ENCODE measurements at regions not wholly inside any gene's neighbourhood (a gene's known extent, or its start where the extent isn't known, plus 50 kb on each side); places are given as distances from the start of the nearest gene placed in this dataset.

GRCh38 chr16:51722467-51722866 is 571.4 kb upstream of the SALL1 start:
- no peak for DNase-seq (ENCODE audit: low spot score in 2 of 2)
- no peaks in the 10 kb centered on the region for H3K36me3 Mint-ChIP-seq
- no peak overlapping the region for H3K27ac Mint-ChIP-seq
- ATAC-seq, result no peak
- H3K9me3 Mint-ChIP-seq, result peaks cover 6 to 19% of the 10 kb centered on the region in 2 donors

DNA sequence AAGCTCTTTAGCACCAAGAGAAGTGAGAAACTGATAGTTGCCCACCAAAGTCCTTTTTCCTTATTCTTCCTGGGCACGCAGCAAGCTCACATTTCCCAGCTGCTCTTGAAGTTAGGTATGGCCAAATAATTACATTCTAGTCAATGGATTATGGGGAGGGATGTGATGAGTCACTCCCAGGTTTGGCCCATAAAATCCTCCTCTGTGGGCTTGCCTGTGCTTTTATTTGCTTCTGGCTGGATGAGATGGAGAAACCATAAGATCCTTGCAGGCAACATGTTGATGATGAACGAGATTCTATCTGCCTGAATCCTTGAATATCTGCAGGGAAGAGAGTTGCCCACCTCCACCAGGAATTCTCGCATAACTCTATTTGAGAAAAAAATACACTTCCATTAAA is 568.3 kb upstream of the SALL1 start:
- H3K9me3 Mint-ChIP-seq, result peaks cover 12 to 14% of the 10 kb centered on the region in 2 donors
- DNase-seq (ENCODE audit: low spot score in 2 of 2) (no peak), ATAC-seq (no peak)
- no peaks in the 10 kb centered on the region for H3K36me3 Mint-ChIP-seq
- H3K27ac Mint-ChIP-seq, result no peak overlapping the region

GRCh38 chr16:51716195-51716594 is 565.1 kb upstream of the SALL1 start:
- DNase-seq (ENCODE audit: low spot score in 2 of 2) (no peak), ATAC-seq (no peak)
- Mint-ChIP-seq H3K9me3 (peaks cover 17 to 24% of the 10 kb centered on the region in 2 donors), H3K27ac (no peak overlapping the region), H3K36me3 (peaks cover 0 to 5% of the 10 kb centered on the region in 2 donors)

DNA sequence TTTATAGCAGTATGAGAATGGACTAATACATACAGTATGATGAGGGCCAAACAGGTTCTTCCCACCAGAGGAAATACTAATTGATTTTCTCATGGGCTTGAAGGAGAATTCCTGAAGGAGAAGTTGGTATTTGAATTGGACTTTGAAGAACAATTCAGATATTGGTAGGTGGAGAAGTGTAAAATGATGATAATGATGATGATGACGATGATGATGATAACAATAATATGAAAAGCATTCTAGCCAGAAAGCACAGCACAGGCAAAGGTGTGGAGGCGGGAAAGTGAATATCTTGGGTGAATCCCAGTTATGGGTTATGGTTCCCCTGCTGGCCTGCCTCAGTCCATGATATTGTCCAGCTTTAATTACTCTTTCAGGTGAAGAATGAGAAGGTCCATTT is 562.4 kb upstream of the SALL1 start:
- no peak for ATAC-seq
- DNase-seq (ENCODE audit: low spot score in 2 of 2), result no peak
- Mint-ChIP-seq H3K27ac (no peak overlapping the region), H3K36me3 (peaks cover 0 to 5% of the 10 kb centered on the region in 2 donors), H3K9me3 (peaks cover 26 to 27% of the 10 kb centered on the region in 2 donors)

- DNase-seq (ENCODE audit: low spot score in 2 of 2) (no peak), ATAC-seq (no peak)
- Mint-ChIP-seq H3K36me3 (peaks cover 8 to 11% of the 10 kb centered on the region in 2 donors), H3K9me3 (peaks cover 25 to 32% of the 10 kb centered on the region in 2 donors), H3K27ac (no peak overlapping the region)
Measured at GRCh38 chr16:51710905-51711563, 560.0 kb upstream of the SALL1 start.

DNA sequence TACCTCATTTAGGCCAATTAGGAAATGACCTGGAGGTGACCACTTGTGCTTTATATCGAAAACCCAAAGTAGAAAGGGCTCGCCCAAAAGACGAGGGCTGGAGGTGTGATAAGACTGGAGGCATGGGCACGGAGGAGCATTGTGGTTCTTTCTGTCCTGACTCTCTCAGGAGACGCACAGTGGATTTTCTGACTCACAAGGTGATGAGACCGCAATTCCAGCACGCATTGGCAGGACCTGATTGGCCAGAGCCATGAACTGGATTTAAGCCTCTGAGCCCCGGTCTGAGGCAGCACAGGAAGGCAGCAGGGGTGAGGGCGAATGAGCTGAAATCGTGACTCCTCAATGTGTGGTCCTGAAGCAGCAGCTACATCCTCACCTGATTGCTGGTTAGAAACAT is 559.1 kb upstream of the SALL1 start:
- H3K9me3 Mint-ChIP-seq, result peaks cover 21 to 32% of the 10 kb centered on the region in 2 donors
- H3K36me3 Mint-ChIP-seq, result peaks cover 8 to 11% of the 10 kb centered on the region in 2 donors
- ATAC-seq (no peak), DNase-seq (ENCODE audit: low spot score in 2 of 2) (no peak)
- no peak overlapping the region for H3K27ac Mint-ChIP-seq

GRCh38 chr16:51708861-51709260 is 557.8 kb upstream of the SALL1 start:
- ATAC-seq, result no peak
- Mint-ChIP-seq H3K9me3 (peaks cover 28 to 38% of the 10 kb centered on the region in 2 donors), H3K36me3 (peaks cover 8 to 19% of the 10 kb centered on the region in 2 donors), H3K27ac (no peak overlapping the region)
- no peak for DNase-seq (ENCODE audit: low spot score in 2 of 2)

DNA sequence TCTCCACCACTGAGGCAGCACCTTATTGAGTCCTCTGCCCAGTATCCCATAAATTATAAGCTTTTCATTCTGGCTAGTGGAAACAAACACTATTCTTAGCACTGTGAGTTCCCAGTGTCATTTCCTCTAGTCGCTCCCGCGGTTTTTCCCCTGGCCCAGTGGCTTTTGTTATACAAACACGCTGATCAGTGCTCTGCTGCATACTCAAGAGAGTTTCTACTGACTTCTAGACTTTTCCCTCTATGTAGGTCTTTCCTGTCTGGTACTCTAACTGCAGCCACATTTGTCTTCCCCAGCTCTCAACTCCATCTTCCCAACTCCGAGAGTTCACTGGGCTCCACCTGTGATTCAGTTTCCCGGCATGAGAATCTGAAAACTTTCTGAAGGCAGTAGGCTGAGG is 556.6 kb upstream of the SALL1 start:
- DNase-seq (ENCODE audit: low spot score in 2 of 2) (no peak), ATAC-seq (no peak)
- H3K27ac Mint-ChIP-seq, result no peak overlapping the region

GRCh38 chr16:51705142-51705541 is 554.1 kb upstream of the SALL1 start:
- peaks cover 27 to 33% of the 10 kb centered on the region in 2 donors for H3K9me3 Mint-ChIP-seq
- no peak overlapping the region for H3K27ac Mint-ChIP-seq
- peaks cover 8 to 18% of the 10 kb centered on the region in 2 donors for H3K36me3 Mint-ChIP-seq
- ATAC-seq, result no peak
- no peak for DNase-seq (ENCODE audit: low spot score in 2 of 2)

More for the DNA sequence above, 556.6 kb upstream of the SALL1 start:
- Mint-ChIP-seq H3K9me3 (peaks cover 24 to 33% of the 10 kb centered on the region in 2 donors), H3K36me3 (peaks cover 8 to 18% of the 10 kb centered on the region in 2 donors)

GRCh38 chr16:51701025-51701424 is 550.0 kb upstream of the SALL1 start:
- Mint-ChIP-seq H3K27ac (no peak overlapping the region), H3K36me3 (peaks cover 0 to 11% of the 10 kb centered on the region in 2 donors), H3K9me3 (peaks cover 21 to 32% of the 10 kb centered on the region in 2 donors)
- DNase-seq (ENCODE audit: low spot score in 2 of 2) (no peak), ATAC-seq (no peak)

- Mint-ChIP-seq H3K9me3 (peaks cover 25 to 29% of the 10 kb centered on the region in 2 donors), H3K27ac (no peak overlapping the region), H3K36me3 (peaks cover 0 to 11% of the 10 kb centered on the region in 2 donors)
- no peak for ATAC-seq
- DNase-seq (ENCODE audit: low spot score in 2 of 2), result no peak
Measured at GRCh38 chr16:51699686-51700396, 548.8 kb upstream of the SALL1 start.

GRCh38 chr16:51698647-51699046 is 547.6 kb upstream of the SALL1 start:
- peaks cover 0 to 1% of the 10 kb centered on the region in 2 donors for H3K36me3 Mint-ChIP-seq
- peaks cover 22 to 26% of the 10 kb centered on the region in 2 donors for H3K9me3 Mint-ChIP-seq
- DNase-seq (ENCODE audit: low spot score in 2 of 2) (no peak), ATAC-seq (no peak)
- H3K27ac Mint-ChIP-seq, result no peak overlapping the region

DNA sequence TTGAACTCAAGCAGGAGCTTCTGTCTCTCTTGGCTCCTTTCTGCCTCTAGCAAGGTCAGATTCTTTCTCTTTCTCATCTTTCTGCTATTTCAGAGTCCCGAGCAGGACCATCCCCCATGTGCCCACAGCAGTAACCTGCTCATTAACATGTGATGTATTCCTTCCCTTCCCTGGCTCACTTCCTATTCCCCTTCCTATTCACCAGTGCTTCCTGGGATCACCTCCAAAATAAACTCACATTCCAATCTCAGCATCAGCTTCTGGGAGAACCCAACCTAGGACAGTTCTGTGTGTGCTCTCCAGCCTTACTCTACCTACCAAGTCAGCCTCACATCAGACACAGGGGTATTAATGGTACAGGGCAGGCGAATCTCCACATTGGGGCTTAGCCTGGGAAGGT is 546.4 kb upstream of the SALL1 start:
- ATAC-seq (no peak), DNase-seq (ENCODE audit: low spot score in 2 of 2) (no peak)
- H3K9me3 Mint-ChIP-seq, result peaks cover 25 to 29% of the 10 kb centered on the region in 2 donors
- no peaks in the 10 kb centered on the region for H3K36me3 Mint-ChIP-seq
- H3K27ac Mint-ChIP-seq, result no peak overlapping the region

- no peak overlapping the region for H3K27ac Mint-ChIP-seq
- DNase-seq (ENCODE audit: low spot score in 2 of 2), result no peak
- H3K9me3 Mint-ChIP-seq, result peaks cover 25 to 29% of the 10 kb centered on the region in 2 donors
- no peaks in the 10 kb centered on the region for H3K36me3 Mint-ChIP-seq
- ATAC-seq, result no peak
Measured at GRCh38 chr16:51696376-51696775, 545.3 kb upstream of the SALL1 start.

- DNase-seq (ENCODE audit: low spot score in 2 of 2), result no peak
- no peak for ATAC-seq
- no peak overlapping the region for H3K27ac Mint-ChIP-seq
- H3K9me3 Mint-ChIP-seq, result peaks cover 25 to 30% of the 10 kb centered on the region in 2 donors
- peaks cover 0 to 5% of the 10 kb centered on the region in 2 donors for H3K36me3 Mint-ChIP-seq
Measured at GRCh38 chr16:51691109-51691508, 540.0 kb upstream of the SALL1 start.

DNA sequence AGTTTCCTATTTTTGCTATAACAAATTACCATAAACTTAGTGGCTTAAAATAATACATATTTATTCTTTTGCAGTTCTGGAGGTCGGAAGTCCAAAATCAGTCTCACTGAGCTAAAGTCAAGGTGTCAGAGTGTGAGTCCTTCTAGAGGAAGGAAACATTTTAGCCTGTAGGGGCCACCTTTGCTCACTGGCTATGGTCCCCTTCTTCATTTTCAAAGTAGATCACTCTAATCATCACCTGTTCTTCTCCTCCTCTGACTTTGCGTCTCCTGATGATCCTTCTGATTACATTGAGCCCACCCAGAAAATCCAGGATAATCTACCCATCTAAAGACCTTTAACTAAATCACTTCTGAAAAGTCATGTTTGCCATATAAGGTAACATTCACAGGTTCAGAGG is 534.4 kb upstream of the SALL1 start:
- DNase-seq (ENCODE audit: low spot score in 2 of 2) (no peak), ATAC-seq (no peak)
- H3K9me3 Mint-ChIP-seq, result peaks cover 21 to 29% of the 10 kb centered on the region in 2 donors
- no peak overlapping the region for H3K27ac Mint-ChIP-seq
- H3K36me3 Mint-ChIP-seq, result peaks cover 0 to 5% of the 10 kb centered on the region in 2 donors

DNA sequence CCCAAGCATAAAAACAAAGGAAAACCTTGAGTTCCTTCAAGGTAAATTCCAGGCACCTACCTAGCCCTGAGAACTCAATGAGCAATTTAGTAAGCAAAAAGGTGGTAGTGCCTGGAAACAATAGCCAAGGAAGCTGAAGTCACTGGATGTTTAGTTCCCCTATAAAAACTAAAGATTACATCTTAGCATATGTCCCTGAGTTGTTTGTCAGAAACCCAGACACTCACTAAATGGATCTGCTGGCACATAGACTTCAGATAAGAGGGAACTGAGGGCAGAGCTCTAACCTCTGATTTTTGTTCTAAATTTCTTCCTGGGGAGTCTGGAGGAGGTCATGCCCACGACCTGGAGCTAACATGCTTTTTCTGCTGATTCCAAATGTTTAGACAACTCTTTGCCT is 532.8 kb upstream of the SALL1 start:
- Mint-ChIP-seq H3K36me3 (no peaks in the 10 kb centered on the region), H3K27ac (no peak overlapping the region), H3K9me3 (peaks cover 24 to 26% of the 10 kb centered on the region in 2 donors)
- DNase-seq (ENCODE audit: low spot score in 2 of 2), result no peak
- no peak for ATAC-seq

DNA sequence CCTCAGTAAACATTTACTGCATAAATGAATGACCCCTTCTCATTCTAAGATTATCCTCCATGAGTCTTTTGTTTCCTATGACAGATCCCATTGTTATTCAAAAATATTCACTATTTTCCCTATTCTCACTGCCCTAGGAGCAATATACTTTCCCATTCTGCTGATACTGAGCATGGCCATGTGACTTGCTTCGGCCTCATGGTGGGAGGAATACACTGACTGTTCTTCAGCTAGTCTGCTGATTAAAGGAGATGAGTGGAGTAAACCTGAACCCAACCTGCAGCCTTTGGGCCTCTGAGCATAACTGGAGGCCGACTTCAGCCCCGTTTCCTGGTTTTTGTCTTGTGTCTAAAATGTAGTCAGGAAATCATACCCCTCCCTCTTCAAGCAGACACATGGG is 531.8 kb upstream of the SALL1 start:
- Mint-ChIP-seq H3K36me3 (no peaks in the 10 kb centered on the region), H3K27ac (no peak overlapping the region), H3K9me3 (peaks cover 24 to 25% of the 10 kb centered on the region in 2 donors)
- DNase-seq (ENCODE audit: low spot score in 2 of 2) (no peak), ATAC-seq (no peak)

Data from activated naive CD4-positive, alpha-beta T cell treated with anti-CD3 and anti-CD28 coated beads, Interleukin-2, amount 50 U/mL, for 72 hours (primary cell).